Activated T-cell treated with anti-CD3 and anti-CD28 coated beads for 48 hours (primary cell): ENCODE measurements at regions not wholly inside any gene's neighbourhood (a gene's known extent, or its start where the extent isn't known, plus 50 kb on each side); places are given as distances from the start of the nearest gene placed in this dataset.
"Not testable (repeated sequence)": the region's sequence is repeated elsewhere in the genome, so short reads cannot be mapped to it uniquely, and the experiment has no call there.

ENCODE experiments used
- DNase-seq: peaks from one replicate; pipeline ENCODE4 v3.0.0-alpha.2; 2020; ENCODE audit warnings: low read depth

DNA sequence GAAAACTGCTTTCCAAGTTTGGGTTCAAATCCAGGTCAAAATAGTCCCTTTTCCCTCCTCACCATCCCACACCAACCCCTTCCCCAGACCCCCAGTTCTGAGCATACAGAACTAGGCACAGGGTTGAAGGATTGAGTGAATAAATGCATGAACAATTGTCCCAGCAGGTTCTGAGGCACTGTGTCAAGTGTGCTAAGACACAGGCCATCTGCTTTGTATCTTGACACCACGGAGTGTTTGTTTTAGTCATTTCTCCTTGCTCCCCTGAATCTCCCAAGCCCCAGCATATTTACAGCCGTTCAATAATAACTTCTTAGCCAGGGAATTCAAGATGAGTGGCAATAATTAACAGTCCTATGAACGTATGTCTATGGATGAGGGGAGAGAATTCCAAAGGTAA is 102.8 kb upstream of the JARID2 start:
- DNase-seq, result no peak

DNA sequence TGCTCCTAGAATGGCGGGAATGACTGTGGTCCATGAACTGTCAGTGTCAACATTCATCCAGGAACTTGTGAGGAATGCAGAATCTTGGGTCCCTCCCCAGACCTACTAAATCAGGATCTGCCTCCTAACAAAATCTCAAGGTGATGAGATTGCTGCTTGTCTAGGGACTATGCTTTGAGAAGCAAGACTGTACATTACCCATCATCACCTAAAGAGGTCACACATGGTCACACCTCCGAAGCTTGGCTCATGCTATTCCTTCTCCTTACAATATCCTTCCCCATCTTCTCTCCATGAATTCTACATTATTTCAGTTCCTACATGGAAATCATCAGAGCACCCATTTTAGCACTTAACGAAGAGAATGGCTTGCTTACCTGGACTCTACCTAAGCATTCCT is 102.3 kb upstream of the JARID2 start:
- DNase-seq, result no peak

DNA sequence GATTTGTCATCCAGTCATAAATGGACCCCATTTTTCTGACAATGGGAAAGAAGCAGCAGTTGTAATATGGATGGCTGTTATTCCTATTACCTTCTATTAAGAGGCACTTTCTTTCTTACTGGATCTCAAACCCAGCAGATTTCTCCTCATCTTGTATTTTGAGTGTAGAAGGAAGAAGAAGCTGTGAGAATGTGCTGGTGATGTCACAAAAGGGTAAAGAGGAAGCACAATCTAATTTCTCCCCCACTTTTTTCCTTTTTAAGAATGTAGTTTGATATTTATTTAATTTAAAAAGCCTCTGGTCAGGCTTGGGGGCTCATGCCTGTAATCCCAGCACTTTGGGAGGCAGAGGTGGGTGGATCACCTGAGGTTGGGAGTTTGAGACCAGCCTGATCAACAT is 100.0 kb upstream of the JARID2 start:
- no peak for DNase-seq

DNA sequence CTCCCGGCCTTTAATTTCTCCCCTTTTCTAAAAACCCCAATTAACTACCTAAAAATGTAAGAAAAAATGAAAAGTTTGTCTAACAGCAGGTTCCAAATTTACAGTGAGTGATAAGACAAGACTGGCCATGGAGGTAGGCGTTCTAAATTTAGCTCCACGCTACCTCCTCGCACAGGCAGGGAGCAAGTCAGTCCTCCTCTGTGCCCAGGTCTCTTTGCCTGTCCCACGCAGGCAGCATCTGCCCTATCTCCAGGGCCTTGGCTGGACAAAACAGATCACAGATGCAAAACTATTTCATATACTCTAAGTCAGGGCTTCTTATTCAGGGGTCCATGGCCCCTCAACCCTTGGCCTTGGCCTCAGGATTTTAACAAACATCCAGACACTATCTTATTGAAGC is 98.0 kb upstream of the JARID2 start:
- DNase-seq, result no peak

DNA sequence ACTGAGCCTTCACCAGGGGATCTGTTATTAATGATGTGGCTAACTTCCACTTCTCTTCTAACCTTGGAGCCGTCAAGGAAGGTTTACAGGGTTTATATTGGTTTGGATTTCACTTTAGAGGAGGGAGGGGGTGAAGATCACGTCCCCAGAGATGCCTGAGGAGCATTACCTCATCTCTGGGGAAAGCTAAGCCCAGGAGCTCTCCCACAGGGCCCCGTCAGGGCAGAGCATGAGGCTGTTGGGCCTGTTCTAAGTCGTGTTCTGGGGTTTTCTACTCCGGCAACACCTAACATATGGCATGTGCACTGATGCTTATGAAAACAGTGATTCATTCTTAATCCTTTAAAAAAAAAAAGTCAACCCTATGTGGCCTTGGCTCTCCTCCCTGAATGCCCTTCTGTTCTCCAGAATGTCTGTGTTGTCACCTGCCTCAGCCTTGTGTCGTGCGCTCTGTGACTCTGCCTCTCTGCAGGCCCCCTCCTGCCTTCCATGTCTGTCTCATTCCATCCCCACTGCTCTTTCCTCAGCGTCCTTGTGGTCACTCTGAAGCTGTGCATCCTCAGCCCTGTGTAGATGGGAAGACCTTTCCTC is 97.4 kb upstream of the JARID2 start:
- no peak for DNase-seq

DNA sequence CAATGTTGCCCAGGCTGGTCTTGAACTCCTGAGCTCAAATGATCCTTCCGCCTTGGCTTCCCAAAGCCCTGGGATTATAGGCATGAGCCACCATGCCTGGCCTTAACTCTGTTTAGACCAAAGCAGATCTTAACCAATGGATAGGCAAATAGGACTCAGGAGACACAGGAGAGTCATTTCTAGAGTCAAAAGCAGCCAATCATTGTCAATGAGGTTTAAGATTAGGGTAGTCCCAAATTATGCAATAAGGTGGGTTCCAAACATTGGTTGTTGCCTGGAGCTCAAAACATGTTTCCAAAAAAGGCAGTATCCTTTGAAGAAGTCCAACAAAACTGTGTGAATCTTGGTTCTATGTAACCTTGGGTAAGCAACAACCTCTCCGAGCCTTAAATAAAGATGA is 95.7 kb upstream of the JARID2 start:
- no peak for DNase-seq

DNA sequence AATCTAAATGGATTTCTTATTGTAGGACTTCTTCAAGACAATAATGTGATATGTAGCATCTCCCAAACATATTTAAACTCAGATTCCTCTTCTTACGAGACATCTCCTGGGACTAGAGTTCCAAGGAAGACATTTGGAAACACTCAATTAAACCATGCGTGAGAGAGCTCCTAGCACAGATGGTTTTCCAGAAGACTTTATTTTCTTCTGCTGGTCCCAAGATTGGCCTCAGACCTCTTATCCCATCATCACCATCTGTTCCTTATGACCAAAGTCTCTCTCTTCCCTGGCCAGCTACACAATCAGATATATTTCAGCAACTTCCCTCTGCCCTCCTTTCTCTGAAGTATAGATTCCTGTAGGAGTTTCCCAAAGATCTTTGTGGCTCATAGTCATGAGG is 93.2 kb upstream of the JARID2 start:
- DNase-seq, result no peak

DNA sequence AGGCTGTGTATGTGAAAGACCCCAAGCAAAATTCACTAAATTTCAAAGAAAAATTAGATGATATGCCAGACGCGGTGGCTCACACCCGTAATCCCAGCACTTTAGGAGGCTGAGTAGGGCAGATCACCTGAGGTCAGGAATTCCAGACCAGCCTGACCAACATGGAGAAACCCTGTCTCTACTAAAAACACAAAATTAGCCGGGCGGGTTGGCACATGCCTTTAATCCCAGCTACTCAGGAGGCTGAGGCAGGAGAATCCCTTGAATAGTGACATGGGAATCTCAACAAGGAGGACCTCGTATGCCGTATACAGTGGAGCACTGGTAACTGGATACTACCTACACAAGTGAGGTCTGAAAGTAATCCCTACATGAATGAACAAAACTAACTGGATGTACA is 92.7 kb upstream of the JARID2 start:
- no peak for DNase-seq

DNA sequence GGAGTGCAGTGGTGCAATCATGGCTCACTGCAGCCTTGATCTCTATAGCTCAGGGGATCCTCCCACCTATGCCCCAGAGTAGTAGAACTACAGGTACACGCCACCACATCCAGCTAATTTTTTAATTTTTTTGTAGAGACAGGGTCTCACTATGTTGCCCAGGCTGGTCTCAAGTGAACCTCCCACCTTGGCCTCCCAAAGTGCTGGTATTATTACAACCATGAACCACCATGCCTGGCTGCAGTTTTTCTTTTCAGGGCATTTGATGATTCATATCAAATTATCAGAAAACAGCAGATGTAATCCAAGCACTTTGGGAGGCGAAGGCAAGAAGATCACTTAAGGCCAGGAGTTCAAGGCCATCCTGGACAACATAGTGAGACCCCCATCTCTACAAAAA is 88.4 kb upstream of the JARID2 start:
- no peak for DNase-seq

DNA sequence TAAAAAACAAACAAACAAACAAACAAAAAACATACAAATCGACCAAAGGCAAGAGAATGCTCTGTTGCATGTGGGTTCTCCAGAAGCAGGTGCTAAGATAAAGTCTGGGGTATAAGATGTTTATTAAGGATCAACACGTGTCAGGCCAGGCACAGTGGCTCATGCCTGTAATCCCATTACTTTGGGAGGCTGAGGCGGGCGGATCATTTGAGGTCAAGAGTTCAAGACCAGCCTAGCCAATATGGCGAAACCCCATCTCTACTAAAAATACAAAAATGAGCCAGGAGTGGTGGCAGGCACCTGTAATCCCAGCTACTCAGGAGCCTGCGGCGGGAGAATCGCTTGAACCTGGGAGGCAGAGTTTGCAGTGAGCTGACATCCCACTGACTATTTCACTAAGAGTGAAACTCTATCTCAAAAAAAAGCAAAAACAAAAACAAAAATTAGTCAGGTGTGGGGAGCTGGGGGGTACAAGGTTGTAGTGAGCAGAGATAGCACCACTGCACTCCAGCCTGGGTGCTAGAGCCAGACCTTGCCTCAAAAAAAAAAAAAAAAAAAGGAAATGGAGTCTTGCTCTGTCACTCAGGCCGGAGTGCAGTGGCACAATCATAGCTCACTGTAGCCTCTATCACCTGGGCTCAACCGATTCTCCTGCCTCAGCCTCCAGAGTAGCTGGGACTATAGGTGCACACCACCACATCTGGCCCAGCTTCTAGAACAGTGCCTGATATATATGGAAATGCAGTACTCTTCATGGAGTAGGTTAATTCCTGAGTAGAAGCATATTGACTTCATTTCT is 86.8 kb upstream of the JARID2 start:
- DNase-seq, result no peak

DNA sequence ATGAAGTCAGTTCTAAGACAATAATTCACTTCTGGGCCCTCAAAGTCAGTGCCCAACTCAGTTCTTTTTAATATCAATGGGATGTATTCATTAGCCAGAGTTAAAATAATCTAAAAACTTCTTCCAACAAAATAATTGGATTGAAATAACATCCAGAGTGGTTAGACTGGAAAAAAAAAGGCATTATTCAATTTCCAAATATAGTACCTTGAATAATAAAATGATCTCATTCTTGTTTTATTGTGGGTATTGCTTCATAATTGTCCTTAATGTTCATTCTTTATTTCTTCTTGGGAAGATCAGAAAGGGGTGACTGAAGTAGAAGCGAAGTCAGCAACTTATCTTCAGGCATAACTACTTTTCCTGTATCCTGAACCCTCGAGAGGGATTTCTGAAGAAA is 85.1 kb upstream of the JARID2 start:
- no peak for DNase-seq

DNA sequence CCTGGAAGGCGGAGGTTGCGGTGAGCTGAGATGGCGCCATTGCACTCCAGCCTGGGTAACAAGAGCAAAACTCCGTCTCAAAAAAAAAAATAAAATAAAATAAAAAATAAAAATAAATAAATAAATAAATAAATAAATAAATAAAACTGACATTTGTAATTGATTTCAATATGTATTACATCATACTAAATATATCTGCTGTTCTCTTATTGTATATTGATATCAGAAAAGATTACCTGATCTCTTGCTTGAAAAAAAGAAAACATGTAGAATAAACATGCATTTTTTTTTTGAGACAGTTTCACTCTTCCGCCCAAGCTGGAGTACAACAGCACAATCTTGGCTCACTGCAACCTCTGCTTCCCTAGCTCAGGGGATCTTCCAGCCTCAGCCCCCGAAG is 81.0 kb upstream of the JARID2 start:
- not testable (repeated sequence) for DNase-seq

DNA sequence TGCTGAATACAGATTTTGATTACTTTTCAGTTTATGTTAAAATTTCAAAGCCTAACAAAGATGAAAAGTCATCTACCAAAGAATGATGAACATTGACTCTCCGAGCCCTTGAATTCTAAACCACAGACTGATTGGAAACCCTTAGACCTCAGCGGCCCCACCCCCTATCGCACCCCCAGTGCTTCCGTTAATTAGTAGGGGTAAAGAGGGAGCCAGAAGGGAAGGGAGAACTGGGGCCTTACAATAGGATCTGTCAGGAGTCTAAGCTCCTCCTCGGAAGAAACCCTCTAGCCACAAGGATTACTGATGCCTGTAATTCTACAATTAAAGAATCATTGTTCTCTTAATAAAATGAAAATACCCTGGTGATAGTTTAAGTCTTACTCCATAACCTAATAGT is 79.7 kb upstream of the JARID2 start:
- DNase-seq, result no peak

DNA sequence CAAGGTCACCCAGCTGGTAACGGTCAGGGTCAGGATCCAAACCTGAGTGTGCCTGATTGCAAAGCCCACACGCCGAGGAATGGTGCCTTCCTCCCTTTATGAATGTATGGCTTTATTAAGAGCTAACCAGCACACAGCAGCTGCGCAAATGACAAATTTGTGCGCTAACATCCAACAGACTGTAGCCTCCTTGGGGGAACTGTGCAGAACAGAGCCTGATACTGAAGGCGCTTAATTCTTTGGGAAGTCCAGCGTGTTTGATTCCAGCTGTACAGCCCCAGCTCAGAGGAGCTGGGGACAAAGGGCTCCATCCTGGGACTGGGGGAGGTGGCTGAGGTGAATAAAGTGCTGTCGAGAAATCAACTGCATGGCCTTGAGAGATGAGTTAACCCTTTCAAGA is 75.7 kb upstream of the JARID2 start:
- DNase-seq, result no peak

DNA sequence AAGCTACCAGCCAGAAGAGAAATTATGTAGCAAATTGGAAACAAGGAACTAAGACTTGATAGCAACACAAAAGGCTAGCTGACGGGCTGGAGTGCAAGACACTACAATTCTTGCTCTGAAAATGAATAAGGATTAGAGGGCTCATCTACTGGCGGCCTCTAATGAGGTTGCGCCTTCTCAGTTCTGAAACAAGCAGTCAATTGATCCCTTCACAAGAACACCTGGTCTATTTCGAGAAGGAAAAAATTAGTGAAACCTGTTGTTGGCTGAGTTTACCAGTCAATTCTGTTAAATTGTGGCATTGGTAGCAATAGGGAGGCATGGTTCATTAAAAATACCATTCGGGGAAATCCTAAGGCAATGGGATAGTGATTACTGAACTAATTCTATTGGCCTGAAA is 74.8 kb upstream of the JARID2 start:
- no peak for DNase-seq

DNA sequence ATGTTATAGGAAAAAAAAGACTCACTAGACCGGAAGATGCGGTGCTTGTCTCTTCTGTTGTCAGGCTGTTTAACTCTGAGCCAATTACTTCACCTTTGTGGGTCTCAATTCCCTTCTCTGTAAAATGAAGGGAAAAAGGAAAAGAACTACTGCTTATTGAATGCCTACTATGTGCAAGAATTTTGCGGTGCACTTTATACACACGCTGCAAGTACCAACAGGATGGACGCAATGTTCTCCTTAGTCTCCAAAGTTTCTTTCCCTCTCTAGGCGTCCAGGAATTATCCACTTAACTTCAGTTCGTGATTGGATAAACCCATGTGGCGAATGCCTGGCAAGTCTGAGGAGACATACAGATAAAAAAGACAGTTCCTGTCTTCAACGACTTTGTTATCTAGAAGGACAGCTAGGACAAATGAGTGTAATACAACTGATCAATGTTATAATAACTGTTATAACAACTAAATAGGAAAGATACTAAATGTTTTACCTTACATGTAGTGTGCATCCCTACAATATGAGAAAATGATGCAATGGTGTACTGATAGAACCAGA is 69.0 kb upstream of the JARID2 start:
- DNase-seq, result no peak

DNA sequence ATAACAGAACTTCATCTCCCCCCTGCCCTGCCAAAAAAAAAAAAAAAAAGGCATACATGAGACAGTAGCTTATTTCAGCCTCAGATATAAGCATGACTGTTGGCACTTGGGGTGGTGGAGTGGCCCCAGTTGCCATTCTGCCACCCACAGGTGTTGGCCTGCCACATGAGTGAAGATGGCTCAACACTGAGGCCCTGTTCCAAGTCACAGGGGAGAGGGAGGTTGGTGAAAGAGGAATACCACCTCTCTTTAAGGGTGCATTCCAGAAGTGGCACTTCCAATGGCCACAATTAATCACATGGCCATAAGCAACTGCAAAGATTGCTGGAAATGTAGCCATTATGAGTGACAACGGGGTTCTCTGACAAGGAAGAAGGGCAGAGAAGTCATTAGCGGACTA is 61.9 kb upstream of the JARID2 start:
- peak; percentile 19 for DNase-seq

DNA sequence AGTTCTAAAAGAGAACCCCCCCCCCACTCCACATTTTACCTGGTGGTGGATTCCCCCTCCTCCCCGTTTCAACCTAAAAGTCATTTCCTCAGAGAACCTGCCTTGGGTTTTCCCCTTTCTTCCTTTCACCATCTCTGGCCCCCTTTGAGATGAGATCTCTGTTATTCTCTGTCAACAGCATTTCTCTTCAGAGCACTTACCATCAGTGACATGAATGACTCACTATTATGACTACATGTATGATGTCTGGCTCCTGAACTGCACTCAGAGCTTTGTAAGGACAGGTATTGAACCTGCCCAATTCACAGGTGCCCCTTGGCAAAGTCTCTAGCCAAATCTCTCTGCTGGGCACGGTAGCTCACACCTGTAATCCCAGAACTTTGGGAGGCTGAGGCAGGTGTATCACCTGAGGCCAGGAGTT is 61.4 kb upstream of the JARID2 start:
- no peak for DNase-seq

DNA sequence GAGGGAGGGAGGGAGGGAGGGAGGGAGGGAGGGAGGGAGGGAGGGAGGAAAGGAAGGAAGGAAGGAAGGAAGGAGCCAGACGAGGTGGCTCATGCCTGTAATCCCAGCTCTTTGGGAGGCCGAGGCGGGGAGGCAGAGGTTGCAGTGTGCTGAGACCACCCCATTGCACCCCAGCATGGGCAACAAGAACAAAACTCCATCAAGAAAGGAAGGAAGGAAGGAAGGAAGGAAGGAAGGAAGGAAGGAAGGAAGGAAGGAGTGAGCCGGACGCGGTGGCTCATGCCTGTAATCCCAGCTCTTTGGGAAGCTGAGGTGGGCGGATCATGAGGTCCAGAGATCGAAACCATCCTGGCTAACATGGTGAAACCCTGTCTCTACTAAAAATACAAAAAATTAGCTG is 60.8 kb upstream of the JARID2 start:
- DNase-seq, result not testable (repeated sequence)

DNA sequence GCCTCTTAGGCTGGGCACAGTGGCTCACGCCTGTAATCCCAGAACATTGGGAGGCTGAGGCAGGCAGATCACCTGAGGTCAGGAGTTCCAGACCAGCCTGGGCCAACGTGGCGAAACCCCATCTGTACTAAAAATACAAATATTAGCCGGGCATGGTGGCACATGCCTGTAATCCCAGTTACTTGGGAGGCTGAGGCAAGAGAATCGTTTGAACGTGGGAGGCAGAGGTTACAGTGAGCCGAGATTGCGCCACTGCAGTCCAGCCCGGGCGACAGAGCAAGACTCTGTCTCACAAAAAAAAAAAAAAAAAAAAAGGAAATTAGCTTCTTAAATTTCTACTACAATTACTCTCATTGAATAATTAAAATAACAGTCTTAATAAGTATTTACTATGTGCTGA is 52.4 kb upstream of the JARID2 start:
- not testable (repeated sequence) for DNase-seq

DNA sequence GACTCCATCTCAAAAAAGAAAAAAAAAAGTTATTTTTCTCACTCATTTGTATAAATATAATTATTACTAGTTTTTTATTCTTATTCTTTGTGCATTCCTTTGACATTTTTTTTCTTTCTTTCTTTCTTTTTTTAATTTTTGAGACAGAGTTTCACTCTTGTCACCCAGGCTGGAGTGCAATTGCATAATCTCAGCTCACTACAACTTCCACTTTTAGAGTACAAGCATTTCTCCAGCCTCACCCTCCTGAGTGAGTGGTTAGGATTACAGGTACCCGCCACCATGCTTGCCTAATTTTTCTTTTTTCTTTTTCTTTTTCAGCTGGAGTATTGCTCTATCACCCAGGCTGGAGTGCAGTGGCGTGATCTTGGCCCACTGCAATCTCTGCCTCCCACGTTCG is 51.4 kb upstream of the JARID2 start:
- DNase-seq, result no peak
